Activated CD4-positive, alpha-beta T cell treated with anti-CD3 and anti-CD28 coated beads for 24 hours (primary cell): ENCODE measurements at regions not wholly inside any gene's neighbourhood (a gene's known extent, or its start where the extent isn't known, plus 50 kb on each side); places are given as distances from the start of the nearest gene placed in this dataset.
"Not testable (repeated sequence)": the region's sequence is repeated elsewhere in the genome, so short reads cannot be mapped to it uniquely, and the experiment has no call there.

Experiments
- DNase-seq, 2 donors: peaks; one replicate each; pipeline ENCODE4 v3.0.0-alpha.2; 2020; ENCODE audit warnings: low read depth in 2 of 2

GRCh38 chr1:82377201-82377884, 576.6 kb downstream of the ADGRL2 start:
- no peak for DNase-seq

DNA sequence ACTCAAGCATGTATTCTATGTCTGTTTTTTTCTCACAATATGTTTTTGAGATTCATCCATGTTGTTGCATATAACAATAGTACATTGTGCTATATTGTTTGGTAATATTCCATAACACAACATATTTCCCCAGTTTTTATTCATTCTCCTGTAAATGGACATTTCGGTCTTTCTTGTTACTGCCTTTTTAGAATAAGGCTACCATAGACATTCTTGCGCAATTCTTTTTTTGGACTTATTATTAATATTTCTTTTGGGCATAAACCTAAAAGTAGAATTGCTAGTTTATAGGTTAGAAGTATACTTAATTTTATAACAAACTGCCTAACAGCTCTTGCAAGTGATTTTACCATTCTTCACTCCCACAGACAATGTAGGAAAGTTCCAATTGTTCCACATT, 573.0 kb downstream of the ADGRL2 start:
- no peak for DNase-seq

GRCh38 chr1:82371844-82372498, 571.2 kb downstream of the ADGRL2 start:
- no peak for DNase-seq

GRCh38 chr1:82367456-82367855, 566.7 kb downstream of the ADGRL2 start:
- no peak for DNase-seq

DNA sequence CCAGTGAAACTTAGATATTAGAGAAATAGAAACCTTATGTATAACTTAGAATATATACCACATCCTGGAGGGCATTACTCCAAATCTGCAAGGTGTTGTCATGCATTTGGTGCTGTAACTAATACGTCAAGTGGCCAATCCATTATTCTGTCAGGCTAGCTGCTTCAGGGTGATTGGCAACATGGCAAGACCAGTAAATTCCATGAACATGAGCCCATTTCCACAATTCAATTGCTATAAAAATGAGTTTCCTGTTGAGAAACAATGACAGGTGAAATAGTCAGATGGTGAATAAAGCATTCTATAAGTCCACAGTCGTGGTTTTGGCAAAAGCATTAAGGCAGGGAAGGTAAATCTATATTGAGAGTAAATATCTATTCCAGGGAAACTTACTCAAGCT, 566.0 kb downstream of the ADGRL2 start:
- no peak for DNase-seq

DNA sequence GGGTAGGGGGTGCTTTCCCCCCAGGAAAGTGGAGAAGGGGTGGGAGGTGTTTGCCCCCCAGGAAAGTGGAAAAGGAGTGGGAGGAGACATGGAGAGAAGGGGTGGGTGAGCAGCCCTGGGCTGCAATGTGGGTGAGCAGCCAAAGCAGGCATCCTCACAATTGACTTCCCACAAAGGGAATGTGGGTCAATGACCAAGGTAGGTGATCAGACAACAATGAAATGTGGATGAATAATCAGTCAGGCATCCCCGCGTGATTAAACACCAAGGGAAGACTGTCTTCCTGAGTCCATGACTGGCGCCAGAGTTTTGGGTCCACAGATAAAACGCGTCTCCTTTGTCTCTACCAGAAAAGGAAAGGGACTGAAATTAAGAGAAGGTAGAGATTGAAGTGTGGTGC, 558.8 kb downstream of the ADGRL2 start:
- DNase-seq = not testable (repeated sequence)

DNA sequence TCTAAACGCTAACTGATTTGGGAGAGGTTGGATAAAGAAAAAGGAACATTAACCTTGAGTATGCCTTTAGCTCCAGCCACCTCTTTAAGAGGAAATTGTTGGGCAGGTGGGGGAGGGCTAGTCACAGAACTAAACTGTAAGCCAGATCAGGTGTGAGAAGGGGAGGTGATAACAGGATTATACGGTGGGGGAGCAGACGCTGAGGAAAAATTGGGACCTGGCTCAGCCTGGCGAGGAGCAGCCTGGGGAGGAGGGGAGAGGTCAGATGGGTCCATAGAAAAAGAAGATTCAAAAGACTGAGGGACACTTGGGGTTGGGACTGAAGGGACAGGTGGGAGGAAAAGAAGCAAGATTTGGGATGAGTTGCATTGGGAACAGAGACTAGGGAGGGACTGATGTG, 558.0 kb downstream of the ADGRL2 start:
- DNase-seq = not testable (repeated sequence)

DNA sequence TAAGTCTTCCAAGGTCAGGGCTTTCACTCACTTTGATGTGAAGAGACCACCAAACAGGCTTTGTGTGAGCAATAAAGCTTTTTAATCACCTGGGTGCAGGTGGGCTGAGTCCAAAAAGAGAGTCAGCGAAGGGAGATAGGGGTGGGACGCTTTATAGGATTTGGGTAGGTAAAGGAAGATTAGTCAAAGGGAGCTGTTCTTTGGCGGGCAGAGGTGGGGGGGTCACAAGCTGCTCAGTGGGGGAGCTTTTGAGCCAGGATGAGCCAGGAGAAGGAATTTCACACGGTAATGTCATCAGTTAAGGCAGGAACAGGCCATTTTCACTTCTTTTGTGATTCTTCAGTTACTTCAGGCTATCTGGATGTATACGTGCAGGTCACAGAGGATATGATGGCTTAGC, 553.8 kb downstream of the ADGRL2 start:
- not testable (repeated sequence) for DNase-seq

DNA sequence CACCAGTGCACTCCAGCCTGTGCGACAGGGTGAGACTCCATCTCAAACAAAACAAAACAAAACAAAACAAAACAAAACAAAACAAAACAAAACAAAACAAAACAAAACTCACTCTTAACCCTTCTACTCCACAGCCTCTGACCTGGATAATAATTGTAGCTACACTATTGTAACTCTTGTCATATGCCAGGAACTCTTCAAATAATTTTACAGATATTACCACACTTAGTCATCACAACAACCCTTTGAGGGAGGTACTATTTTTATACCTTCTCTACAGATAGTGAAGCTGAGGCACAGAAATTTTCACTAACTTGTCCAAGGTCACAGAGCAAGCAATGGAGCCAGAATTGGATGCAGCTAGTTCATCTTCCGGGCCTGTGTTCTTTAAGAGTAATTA, 547.8 kb downstream of the ADGRL2 start:
- no peak for DNase-seq

- DNase-seq = no peak
Observed at GRCh38 chr1:82346141-82346540, 545.4 kb downstream of the ADGRL2 start.

GRCh38 chr1:82343381-82343780, 542.6 kb downstream of the ADGRL2 start:
- DNase-seq = no peak

DNA sequence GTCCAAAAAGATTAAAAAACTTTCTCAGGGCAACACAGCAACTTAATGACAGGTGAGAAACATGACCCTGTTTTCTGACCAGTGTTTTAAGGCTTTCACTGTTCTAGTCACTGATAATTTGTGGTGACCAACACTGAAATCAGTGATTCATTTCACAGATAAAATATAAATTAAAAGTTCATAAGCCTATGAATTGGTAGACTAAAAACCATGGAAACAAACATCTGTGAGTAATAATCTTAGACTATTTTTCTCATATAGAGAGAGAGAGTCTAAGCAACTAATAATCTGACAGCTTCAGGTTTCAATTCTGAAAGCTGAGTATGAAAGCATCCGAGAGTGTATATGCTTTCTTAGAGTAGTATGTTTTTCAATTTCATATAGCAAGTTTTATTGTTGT, 536.9 kb downstream of the ADGRL2 start:
- no peak for DNase-seq

DNA sequence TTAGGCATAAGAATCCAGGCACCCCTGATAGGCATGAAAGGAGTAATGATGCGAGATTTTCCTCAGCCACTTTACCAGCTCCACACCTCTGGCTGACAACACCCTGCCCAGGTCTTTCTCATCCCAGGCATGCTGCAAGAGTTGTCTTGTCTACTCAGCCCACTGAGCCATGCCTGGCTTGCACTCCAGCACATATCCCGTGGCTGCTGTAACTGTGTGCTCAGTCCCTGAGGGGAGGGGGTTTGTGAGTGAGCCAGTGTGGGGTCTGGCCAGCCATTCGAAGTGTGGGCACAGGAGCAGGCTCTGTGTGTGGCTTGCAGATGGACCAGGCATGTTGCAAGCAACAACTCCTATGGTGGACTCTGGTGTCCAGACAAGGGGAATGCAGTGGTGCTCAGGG, 529.6 kb downstream of the ADGRL2 start:
- no peak for DNase-seq

DNA sequence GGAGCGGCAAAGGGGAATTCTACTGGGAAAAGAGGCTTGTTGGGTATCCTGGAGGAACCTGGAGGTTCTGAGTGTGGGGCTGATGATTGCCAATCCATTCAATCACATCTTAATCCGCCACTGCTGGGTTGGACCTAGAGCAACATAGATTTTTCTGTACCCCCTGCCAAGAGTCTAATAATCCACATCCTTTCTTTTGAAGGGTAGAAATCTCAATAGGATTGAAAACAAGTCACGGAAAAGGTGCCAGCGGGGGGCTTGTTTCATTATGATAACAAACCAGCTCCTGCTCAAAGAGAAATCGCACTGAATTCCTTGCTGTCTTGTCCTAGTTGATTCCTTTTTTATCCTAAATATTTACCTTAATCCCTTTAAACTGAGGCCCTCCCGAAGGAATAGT, 528.5 kb downstream of the ADGRL2 start:
- DNase-seq = no peak

DNA sequence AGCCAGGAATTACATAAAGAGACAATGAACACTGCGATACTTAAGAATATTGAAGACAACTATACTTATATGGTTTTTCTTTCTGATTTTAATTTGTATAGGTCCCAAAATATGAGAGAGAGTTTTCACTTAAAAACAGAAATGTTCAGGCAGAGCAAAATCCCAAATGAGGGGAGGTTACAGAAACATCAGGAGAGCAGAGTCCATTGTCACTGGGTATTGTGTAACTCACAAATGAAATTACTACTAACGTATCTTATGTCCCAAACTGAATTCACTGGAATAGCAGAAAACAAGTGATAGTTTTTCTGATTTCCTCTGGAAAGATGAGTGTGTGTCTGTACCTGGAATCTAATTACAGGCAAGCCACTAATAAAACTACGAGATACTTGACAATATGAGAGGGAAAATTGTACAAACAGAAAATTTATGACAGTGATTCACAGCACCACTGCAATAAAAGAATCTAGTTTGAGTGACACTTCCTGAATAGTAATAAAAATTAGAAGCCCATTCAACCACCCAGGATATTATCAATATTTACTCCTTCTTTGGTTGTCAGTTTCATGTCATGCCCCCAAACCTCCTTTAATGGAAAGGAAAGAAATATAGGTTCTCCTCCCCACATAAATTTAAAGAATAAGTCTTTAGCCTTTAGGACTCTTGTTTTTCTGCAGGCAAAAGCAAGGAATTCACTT, 522.6 kb downstream of the ADGRL2 start:
- DNase-seq = no peak

DNA sequence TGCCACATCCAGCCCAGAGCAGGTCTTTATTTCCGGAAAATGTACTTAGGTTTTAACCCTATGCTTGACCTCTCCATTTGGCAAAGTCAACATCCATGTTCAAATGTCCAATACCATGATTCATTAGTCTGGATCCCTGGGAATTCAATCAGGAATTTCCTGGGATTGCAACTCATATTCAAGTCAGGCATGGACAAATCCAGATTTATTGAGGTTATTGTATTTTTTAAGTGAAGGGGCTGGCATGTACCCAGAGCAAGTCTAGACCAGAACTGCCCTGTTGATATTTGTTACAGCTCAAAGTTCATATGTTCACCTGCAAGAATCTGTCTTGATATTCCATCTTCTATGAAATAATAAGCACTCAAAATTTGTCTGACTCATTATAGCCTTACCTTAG, 521.1 kb downstream of the ADGRL2 start:
- no peak for DNase-seq

GRCh38 chr1:82319546-82319945, 518.8 kb downstream of the ADGRL2 start:
- no peak for DNase-seq

- no peak for DNase-seq
Observed at GRCh38 chr1:82318921-82319320, 518.2 kb downstream of the ADGRL2 start.

- no peak for DNase-seq
Observed at GRCh38 chr1:82318265-82318664, 517.5 kb downstream of the ADGRL2 start.

- no peak for DNase-seq
Observed at GRCh38 chr1:82317671-82318070, 516.9 kb downstream of the ADGRL2 start.

DNA sequence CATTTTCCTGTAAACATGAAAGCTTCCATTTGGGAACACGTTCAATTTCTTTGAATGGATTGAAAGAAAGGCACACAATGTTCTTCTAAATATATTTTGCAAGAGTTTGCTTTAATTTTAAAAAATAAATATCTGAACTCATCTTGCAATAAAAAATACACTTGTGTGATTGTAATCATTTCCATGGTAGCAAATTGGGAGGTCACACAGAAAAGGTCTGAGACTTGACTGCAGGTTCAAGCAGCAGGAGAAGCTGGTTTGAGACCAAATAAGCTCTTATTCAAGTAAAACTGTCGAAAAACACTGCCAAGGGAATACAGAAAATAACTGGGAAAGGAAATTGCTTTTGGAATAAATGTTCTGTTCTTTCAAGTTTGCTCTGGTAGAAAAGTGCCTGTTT, 498.9 kb downstream of the ADGRL2 start:
- no peak for DNase-seq

- DNase-seq = no peak
Observed at GRCh38 chr1:82299056-82299455, 498.3 kb downstream of the ADGRL2 start.
